GM23248 (cell line): ENCODE measurements at regions not wholly inside any gene's neighbourhood (a gene's known extent, or its start where the extent isn't known, plus 50 kb on each side); places are given as distances from the start of the nearest gene placed in this dataset.

Experiments used
- EZH2 ChIP-seq: fragments of 200-600 bp; sonication (generic); IDR thresholded peaks from 2 replicates; pipeline ENCODE4 v1.6.1; 2018; ENCODE audit warnings: antibody characterized with exemption, mild to moderate bottlenecking; ENCODE audit not compliant: insufficient read depth, poor library complexity, severe bottlenecking
- EZH2phosphoT487 ChIP-seq: fragments of 200-600 bp; sonication (generic); IDR thresholded peaks from 2 replicates; pipeline ENCODE4 v1.6.1; 2018; ENCODE audit warnings: antibody characterized with exemption, moderate library complexity, mild to moderate bottlenecking, low read depth; ENCODE audit not compliant: insufficient read depth

- TF ChIP-seq EZH2phosphoT487 (no peak), EZH2 (no peak)
Measured at GRCh38 chr11:112810951-112811350, 150.3 kb upstream of the NCAM1 start.
